Smooth muscle cell (in vitro differentiated cells): ENCODE measurements at regions not wholly inside any gene's neighbourhood (a gene's known extent, or its start where the extent isn't known, plus 50 kb on each side); places are given as distances from the start of the nearest gene placed in this dataset.

ENCODE experiments used
- DNase-seq: peaks from one replicate; lab custom pipeline; 2025; ENCODE audit not compliant: unreplicated experiment; lab: John Stamatoyannopoulos, UW
- H2AFZ ChIP-seq: fragments of 200-600 bp; sonication (generic); 2 replicates; pipeline ENCODE4 v1.6.0; 2016; ENCODE audit warnings: antibody characterized with exemption, low read depth, mild to moderate bottlenecking
- H3F3A ChIP-seq: fragments of 200-600 bp; sonication (generic); 2 replicates; pipeline ENCODE4 v1.6.0; 2017; ENCODE audit warnings: antibody characterized with exemption, low read depth
- H3K27ac ChIP-seq: fragments of 200-600 bp; sonication (generic); 2 replicates; pipeline ENCODE4 v1.5.1; 2016; ENCODE audit warnings: low read depth, mild to moderate bottlenecking
- H3K27me3 ChIP-seq: fragments of 200-600 bp; sonication (generic); 2 replicates; pipeline ENCODE4 v1.6.1; 2016; ENCODE audit warnings: low read depth, mild to moderate bottlenecking
- H3K36me3 ChIP-seq: fragments of 200-600 bp; sonication (generic); 2 replicates; pipeline ENCODE4 v1.5.1; 2016; ENCODE audit warnings: low read depth
- H3K4me1 ChIP-seq: fragments of 200-600 bp; sonication (generic); 2 replicates; pipeline ENCODE4 v1.5.1; 2016; ENCODE audit warnings: low read depth
- H3K4me2 ChIP-seq: fragments of 200-600 bp; sonication (generic); 2 replicates; pipeline ENCODE4 v1.6.0; 2016; ENCODE audit warnings: mild to moderate bottlenecking
- H3K4me3 ChIP-seq: fragments of 200-600 bp; sonication (generic); 2 replicates; pipeline ENCODE4 v1.5.1; 2016; ENCODE audit warnings: mild to moderate bottlenecking
- H3K79me2 ChIP-seq: fragments of 200-600 bp; sonication (generic); 2 replicates; pipeline ENCODE4 v1.6.0; 2016; ENCODE audit warnings: low read depth, mild to moderate bottlenecking
- H3K9ac ChIP-seq: fragments of 200-600 bp; sonication (generic); 2 replicates; pipeline ENCODE4 v1.6.0; 2016; ENCODE audit warnings: low read depth
- H3K9me3 ChIP-seq: fragments of 200-600 bp; sonication (generic); replicated peaks from 2 replicates; pipeline ENCODE4 v1.5.1; 2016; ENCODE audit warnings: low read depth
- H4K20me1 ChIP-seq: fragments of 200-600 bp; sonication (generic); 2 replicates; pipeline ENCODE4 v1.6.0; 2016; ENCODE audit warnings: low read depth
- CTCF ChIP-seq: fragments of 200-600 bp; sonication (generic); IDR thresholded peaks from 2 replicates; pipeline ENCODE4 v1.5.1; 2017; ENCODE audit warnings: borderline replicate concordance, mild to moderate bottlenecking, antibody characterized with exemption; ENCODE audit not compliant: insufficient read depth, poor library complexity, severe bottlenecking
- whole genome bisulfite sequencing: methylation state at CpG from one replicate; pipeline ENCODE4 v1.1.7; 2016; ENCODE audit warnings: low lambda C conversion rate; 5-methylcytosine and 5-hydroxymethylcytosine counted together

- H3K27ac ChIP-seq, result no peak overlapping the region
- no peaks in the 10 kb centered on the region for H3K79me2 ChIP-seq
- WGBS, result 74% methylated on average over 5 of the region's 5 CpGs
Measured at GRCh38 chr6:43993881-43994523, 133.2 kb downstream of the MRPL14 start.

GRCh38 chr6:43992783-43993644 is 134.2 kb downstream of the MRPL14 start:
- H3K27ac ChIP-seq, result no peak overlapping the region
- H3K4me2 ChIP-seq, result no peak overlapping the region
- H3F3A ChIP-seq, result peaks cover 6% of the 10 kb centered on the region
- WGBS, result 94% methylated on average over 6 of the region's 6 CpGs
- H3K79me2 ChIP-seq, result no peaks in the 10 kb centered on the region
- no peaks in the 10 kb centered on the region for H3K27me3 ChIP-seq
- no peak overlapping the region for H3K4me3 ChIP-seq
- H3K9me3 ChIP-seq, result no peaks in the 10 kb centered on the region
- no peaks in the 10 kb centered on the region for H4K20me1 ChIP-seq
- no peak for TF ChIP-seq CTCF
- H3K36me3 ChIP-seq, result no peaks in the 10 kb centered on the region
- peaks cover 13% of the 10 kb centered on the region for H3K4me1 ChIP-seq
- DNase-seq, result no peak
- H3K9ac ChIP-seq, result no peak overlapping the region
- no peak overlapping the region for H2AFZ ChIP-seq

More at GRCh38 chr6:43993881-43994523, 133.2 kb downstream of the MRPL14 start:
- H3K9me3 ChIP-seq, result no peaks in the 10 kb centered on the region
- H3K9ac ChIP-seq, result no peak overlapping the region
- no peaks in the 10 kb centered on the region for H3K27me3 ChIP-seq
- H3K36me3 ChIP-seq, result no peaks in the 10 kb centered on the region
- DNase-seq, result no peak
- peaks cover 13% of the 10 kb centered on the region for H3K4me1 ChIP-seq
- no peak for TF ChIP-seq CTCF
- H2AFZ ChIP-seq, result no peak overlapping the region
- H3K4me3 ChIP-seq, result no peak overlapping the region
- H3K4me2 ChIP-seq, result no peak overlapping the region
- H4K20me1 ChIP-seq, result no peaks in the 10 kb centered on the region
- peaks cover 6% of the 10 kb centered on the region for H3F3A ChIP-seq

GRCh38 chr6:43992126-43992663 is 135.1 kb downstream of the MRPL14 start:
- no peak for DNase-seq
- H3K9me3 ChIP-seq, result no peaks in the 10 kb centered on the region
- no peak overlapping the region for H3K4me2 ChIP-seq
- no peak overlapping the region for H2AFZ ChIP-seq
- H3K4me1 ChIP-seq, result peaks cover 13% of the 10 kb centered on the region
- no peaks in the 10 kb centered on the region for H3K27me3 ChIP-seq
- H3K79me2 ChIP-seq, result no peaks in the 10 kb centered on the region
- TF ChIP-seq CTCF, result no peak
- no peak overlapping the region for H3K4me3 ChIP-seq
- H3K27ac ChIP-seq, result no peak overlapping the region
- 86% methylated on average over 4 of the region's 4 CpGs for WGBS
- H3K36me3 ChIP-seq, result no peaks in the 10 kb centered on the region
- H3F3A ChIP-seq, result peaks cover 6% of the 10 kb centered on the region
- no peaks in the 10 kb centered on the region for H4K20me1 ChIP-seq
- no peak overlapping the region for H3K9ac ChIP-seq
